MCF 10A (cell line): ENCODE measurements at regions not wholly inside any gene's neighbourhood (a gene's known extent, or its start where the extent isn't known, plus 50 kb on each side); places are given as distances from the start of the nearest gene placed in this dataset.
"Not testable (repeated sequence)": the region's sequence is repeated elsewhere in the genome, so short reads cannot be mapped to it uniquely, and the experiment has no call there.

Experiments
- BruUV-seq: library from RNA; stranded (reverse); fragments of 400-500 nt; replicated peaks from 2 replicates; lab custom pipeline; 2021; lab: Mats Ljungman, UMichigan
- CTCF ChIA-PET: fragments of 300-600 bp; sonication (Branson Sonifier 250); formaldehyde crosslinking; extraction: SDS; loops from one replicate; lab custom pipeline; 2021; ENCODE audit warnings: antibody characterized with exemption, inconsistent platforms; lab: Yijun Ruan, JAX
- POLR2A ChIA-PET: fragments of 300-600, 350-650 bp; sonication (Branson Sonifier 250); formaldehyde crosslinking; extraction: SDS; loops from one replicate; lab custom pipeline; 2020; ENCODE audit warnings: antibody characterized with exemption, inconsistent platforms; lab: Yijun Ruan, JAX
- DNase-seq: peaks from one replicate; pipeline ENCODE4 v3.0.0-alpha.2; 2018; ENCODE audit not compliant: unreplicated experiment
- H3K27ac Mint-ChIP-seq: one replicate; pipeline ENCODE4 v1.8.0; 2022; ENCODE audit warnings: mild to moderate bottlenecking, low read depth, mixed read lengths; ENCODE audit not compliant: unreplicated experiment
- H3K27me3 Mint-ChIP-seq: one replicate; pipeline ENCODE4 v1.8.0; 2022; ENCODE audit warnings: mixed read lengths; ENCODE audit not compliant: insufficient read depth, unreplicated experiment
- H3K36me3 Mint-ChIP-seq: one replicate; pipeline ENCODE4 v1.8.0; 2022; ENCODE audit warnings: mild to moderate bottlenecking, moderate library complexity, mixed read lengths; ENCODE audit not compliant: insufficient read depth, unreplicated experiment
- H3K4me1 Mint-ChIP-seq: one replicate; pipeline ENCODE4 v1.8.0; 2022; ENCODE audit warnings: mixed read lengths; ENCODE audit not compliant: insufficient read depth, unreplicated experiment
- H3K4me3 Mint-ChIP-seq: one replicate; pipeline ENCODE4 v1.8.0; 2022; ENCODE audit warnings: mild to moderate bottlenecking, moderate library complexity, mixed read lengths; ENCODE audit not compliant: unreplicated experiment
- H3K9me3 Mint-ChIP-seq: one replicate; pipeline ENCODE4 v1.8.0; 2022; ENCODE audit warnings: mixed read lengths; ENCODE audit not compliant: unreplicated experiment
- CTCF ChIP-seq: fragments of 200-600 bp; IDR thresholded peaks from one replicate; pipeline ENCODE4 v1.8.0; 2022; ENCODE audit warnings: antibody characterized with exemption, mild to moderate bottlenecking; ENCODE audit not compliant: unreplicated experiment
- intact Hi-C: fragments of 100-400 bp; cut with micrococcal nuclease; formaldehyde crosslinking; loops from 2 replicates; pipeline ENCODE4 v1.14.1; 2022

GRCh38 chr16:10253409-10253808 lies 71.2 kb upstream of the GRIN2A start:
- Mint-ChIP-seq H3K4me3 (no peak overlapping the region), H3K9me3 (no peaks in the 10 kb centered on the region), H3K4me1 (peaks cover 11% of the 10 kb centered on the region), H3K27me3 (no peaks in the 10 kb centered on the region), H3K27ac (no peak overlapping the region), H3K36me3 (no peaks in the 10 kb centered on the region)
- POLR2A ChIA-PET, result no interaction called here
- no peak for TF ChIP-seq CTCF
- intact Hi-C loops, result no loop called here
- DNase-seq, result no peak
- BruUV-seq, result no TSS peak
- CTCF ChIA-PET, result interaction anchor here (0.6 to 5.2 kb wide), 4 partner anchors 12 to 262 kb away, joined by 3 to 48 read pairs (median 4); no protein-coding TSS in a partner anchor

GRCh38 chr16:10255728-10256127 lies 73.5 kb upstream of the GRIN2A start:
- peaks cover 11% of the 10 kb centered on the region for H3K4me1 Mint-ChIP-seq
- TF ChIP-seq CTCF, result no peak
- no peak overlapping the region for H3K27ac Mint-ChIP-seq
- intact Hi-C loops, result loop anchor here (1.0 kb wide), 1 partner anchor 254 kb away; no protein-coding TSS in a partner anchor
- POLR2A ChIA-PET, result no interaction called here
- H3K4me3 Mint-ChIP-seq, result no peak overlapping the region
- no peaks in the 10 kb centered on the region for H3K27me3 Mint-ChIP-seq
- H3K9me3 Mint-ChIP-seq, result no peaks in the 10 kb centered on the region
- no peaks in the 10 kb centered on the region for H3K36me3 Mint-ChIP-seq
- no peak for DNase-seq
- CTCF ChIA-PET, result interaction anchor here (0.6 to 5.2 kb wide), 24 partner anchors 9 to 1097 kb away, joined by 3 to 51 read pairs (median 4); no protein-coding TSS in a partner anchor
- BruUV-seq, result no TSS peak

- TF ChIP-seq CTCF, result peak; percentile 81
- intact Hi-C loops, result loop anchor here (1.0 kb wide), 3 partner anchors 57 to 480 kb away; no protein-coding TSS in a partner anchor
- no peaks in the 10 kb centered on the region for H3K36me3 Mint-ChIP-seq
- H3K9me3 Mint-ChIP-seq, result no peaks in the 10 kb centered on the region
- H3K4me3 Mint-ChIP-seq, result no peak overlapping the region
- no TSS peak for BruUV-seq
- CTCF ChIA-PET, result interaction anchor here (0.5 to 5.2 kb wide), 51 partner anchors 9 to 1603 kb away, joined by 3 to 51 read pairs (median 4); no protein-coding TSS in a partner anchor
- peak; percentile 46 for DNase-seq
- peaks cover 11% of the 10 kb centered on the region for H3K4me1 Mint-ChIP-seq
- no peaks in the 10 kb centered on the region for H3K27me3 Mint-ChIP-seq
- no peak overlapping the region for H3K27ac Mint-ChIP-seq
- POLR2A ChIA-PET, result interaction anchor here (0.7 to 1.0 kb wide), 3 partner anchors 176 to 481 kb away, joined by 3 read pairs; no protein-coding TSS in a partner anchor
Observed at GRCh38 chr16:10256784-10257641, 74.8 kb upstream of the GRIN2A start.

GRCh38 chr16:10257642-10258251 lies 75.5 kb upstream of the GRIN2A start:
- ChIA-PET POLR2A (interaction anchor here (0.7 to 1.0 kb wide), 2 partner anchors 252 to 480 kb away, joined by 3 read pairs; no protein-coding TSS in a partner anchor), CTCF (interaction anchor here (0.5 to 5.2 kb wide), 33 partner anchors 9 to 1604 kb away, joined by 3 to 51 read pairs (median 4); no protein-coding TSS in a partner anchor)
- not testable (repeated sequence) for H3K4me3 Mint-ChIP-seq, DNase-seq, BruUV-seq, H3K9me3 Mint-ChIP-seq, H3K27me3 Mint-ChIP-seq, H3K36me3 Mint-ChIP-seq, H3K27ac Mint-ChIP-seq
- intact Hi-C loops, result loop anchor here (1.0 kb wide), 2 partner anchors 57 to 480 kb away; no protein-coding TSS in a partner anchor
- H3K4me1 Mint-ChIP-seq, result peaks cover 11% of the 10 kb centered on the region

GRCh38 chr16:10258930-10259603 lies 76.8 kb upstream of the GRIN2A start:
- not testable (repeated sequence) for H3K27ac Mint-ChIP-seq, H3K36me3 Mint-ChIP-seq
- CTCF ChIA-PET, result interaction anchor here (0.6 to 4.3 kb wide), 5 partner anchors 8 to 478 kb away, joined by 3 to 51 read pairs (median 4); no protein-coding TSS in a partner anchor

More at GRCh38 chr16:10258930-10259603, 76.8 kb upstream of the GRIN2A start:
- H3K9me3 Mint-ChIP-seq, DNase-seq, BruUV-seq, intact Hi-C loops, H3K27me3 Mint-ChIP-seq, H3K4me3 Mint-ChIP-seq: not testable (repeated sequence)
- H3K4me1 Mint-ChIP-seq, result peaks cover 11% of the 10 kb centered on the region
- POLR2A ChIA-PET, result interaction anchor here (0.7 kb wide), 1 partner anchor 65 kb away, joined by 3 read pairs; no protein-coding TSS in a partner anchor
